Fibroblast of lung (primary cell): ENCODE measurements at regions not wholly inside any gene's neighbourhood (a gene's known extent, or its start where the extent isn't known, plus 50 kb on each side); places are given as distances from the start of the nearest gene placed in this dataset.

Experiments
- EZH2 ChIP-seq: IDR thresholded peaks from 2 replicates; pipeline ENCODE4 v1.5.1; 2012; ENCODE audit warnings: low read length, control low read depth, mild to moderate bottlenecking; ENCODE audit errors: missing control alignments
- TF ChIP-seq, protein P1 (sequence below), 2 donors: IDR thresholded peaks in 1 of 2; conservative IDR thresholded peaks in 1 of 2; 1 replicate in 1 of 2; 2 replicates in 1 of 2; pipeline ENCODE4 v1.5.1; 2011 to 2012; ENCODE audit warnings: low read length in 2 of 2, control low read depth in 1 of 2, inconsistent platforms in 1 of 2, low read depth in 1 of 2, mild to moderate bottlenecking in 1 of 2

DNA sequence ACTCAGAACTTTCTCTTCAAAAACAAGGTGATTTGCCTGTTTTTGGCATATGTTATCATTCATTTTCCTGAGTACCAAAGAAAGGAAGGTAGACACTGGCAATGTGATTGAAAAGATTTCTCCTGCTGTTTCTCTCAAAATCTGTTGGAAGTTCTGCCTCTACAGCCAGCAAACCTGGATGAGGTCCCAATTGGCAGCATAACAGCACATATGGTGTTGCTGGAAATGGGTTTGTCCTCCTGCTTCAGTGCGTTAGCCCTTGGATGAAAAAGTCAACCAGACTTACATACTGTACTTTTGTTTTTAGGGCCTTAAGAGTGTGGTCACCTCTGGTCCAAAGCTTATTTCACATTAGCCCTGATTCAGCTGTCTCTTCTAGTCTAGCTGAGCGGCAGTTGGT is 237.6 kb upstream of the MME start:
- TF ChIP-seq, protein P1, sequence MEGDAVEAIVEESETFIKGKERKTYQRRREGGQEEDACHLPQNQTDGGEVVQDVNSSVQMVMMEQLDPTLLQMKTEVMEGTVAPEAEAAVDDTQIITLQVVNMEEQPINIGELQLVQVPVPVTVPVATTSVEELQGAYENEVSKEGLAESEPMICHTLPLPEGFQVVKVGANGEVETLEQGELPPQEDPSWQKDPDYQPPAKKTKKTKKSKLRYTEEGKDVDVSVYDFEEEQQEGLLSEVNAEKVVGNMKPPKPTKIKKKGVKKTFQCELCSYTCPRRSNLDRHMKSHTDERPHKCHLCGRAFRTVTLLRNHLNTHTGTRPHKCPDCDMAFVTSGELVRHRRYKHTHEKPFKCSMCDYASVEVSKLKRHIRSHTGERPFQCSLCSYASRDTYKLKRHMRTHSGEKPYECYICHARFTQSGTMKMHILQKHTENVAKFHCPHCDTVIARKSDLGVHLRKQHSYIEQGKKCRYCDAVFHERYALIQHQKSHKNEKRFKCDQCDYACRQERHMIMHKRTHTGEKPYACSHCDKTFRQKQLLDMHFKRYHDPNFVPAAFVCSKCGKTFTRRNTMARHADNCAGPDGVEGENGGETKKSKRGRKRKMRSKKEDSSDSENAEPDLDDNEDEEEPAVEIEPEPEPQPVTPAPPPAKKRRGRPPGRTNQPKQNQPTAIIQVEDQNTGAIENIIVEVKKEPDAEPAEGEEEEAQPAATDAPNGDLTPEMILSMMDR (conservative IDR thresholded peaks at IDR 0.05 in 1 of 2, IDR thresholded peaks at IDR 0.05 in 1 of 2; ENCODE audit: low read depth in 1 of 2, low read length in 2 of 2) = no peak
- no peak for TF ChIP-seq EZH2
